AML-193 (cell line): ENCODE measurements at regions not wholly inside any gene's neighbourhood (a gene's known extent, or its start where the extent isn't known, plus 50 kb on each side); places are given as distances from the start of the nearest gene placed in this dataset.
"Not testable (repeated sequence)": the region's sequence is repeated elsewhere in the genome, so short reads cannot be mapped to it uniquely, and the experiment has no call there.

ENCODE experiments used
- DNase-seq, 2 experiments: peaks; one replicate each; lab custom pipeline; 2025; lab: John Stamatoyannopoulos, UW

DNA sequence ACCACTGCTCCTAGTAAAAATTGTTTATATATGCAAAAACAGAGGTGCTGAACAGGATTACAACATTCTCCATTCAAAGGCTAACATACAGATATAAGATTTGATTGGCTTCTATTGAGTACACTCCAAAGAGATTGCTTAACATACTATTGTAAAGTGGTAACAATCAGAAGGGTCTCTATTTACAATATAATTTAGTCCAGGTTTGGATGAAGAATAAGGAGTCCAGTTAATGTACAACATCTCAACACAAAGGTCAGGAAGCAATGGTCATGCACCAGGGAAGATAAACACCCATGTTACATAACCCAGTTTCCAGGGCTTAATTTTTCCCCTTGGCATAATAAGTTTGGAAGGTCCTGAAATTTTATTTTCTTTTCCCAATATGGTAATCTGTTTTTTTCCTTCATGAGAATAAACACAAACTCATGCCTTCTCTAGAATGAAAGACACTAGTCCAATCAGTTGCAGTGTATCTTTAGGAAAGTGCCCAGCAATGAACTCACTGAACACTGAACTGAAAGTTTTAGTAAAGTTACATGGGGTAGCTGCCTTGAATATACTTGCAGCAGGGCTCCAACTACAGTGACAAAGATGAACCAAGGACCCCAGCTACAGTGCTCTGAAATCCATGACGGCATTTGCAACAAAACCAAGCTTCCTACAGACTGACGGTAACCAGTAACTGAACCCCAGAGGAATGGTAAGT lies 255.3 kb upstream of the GJE1 start:
- no peak for DNase-seq

DNA sequence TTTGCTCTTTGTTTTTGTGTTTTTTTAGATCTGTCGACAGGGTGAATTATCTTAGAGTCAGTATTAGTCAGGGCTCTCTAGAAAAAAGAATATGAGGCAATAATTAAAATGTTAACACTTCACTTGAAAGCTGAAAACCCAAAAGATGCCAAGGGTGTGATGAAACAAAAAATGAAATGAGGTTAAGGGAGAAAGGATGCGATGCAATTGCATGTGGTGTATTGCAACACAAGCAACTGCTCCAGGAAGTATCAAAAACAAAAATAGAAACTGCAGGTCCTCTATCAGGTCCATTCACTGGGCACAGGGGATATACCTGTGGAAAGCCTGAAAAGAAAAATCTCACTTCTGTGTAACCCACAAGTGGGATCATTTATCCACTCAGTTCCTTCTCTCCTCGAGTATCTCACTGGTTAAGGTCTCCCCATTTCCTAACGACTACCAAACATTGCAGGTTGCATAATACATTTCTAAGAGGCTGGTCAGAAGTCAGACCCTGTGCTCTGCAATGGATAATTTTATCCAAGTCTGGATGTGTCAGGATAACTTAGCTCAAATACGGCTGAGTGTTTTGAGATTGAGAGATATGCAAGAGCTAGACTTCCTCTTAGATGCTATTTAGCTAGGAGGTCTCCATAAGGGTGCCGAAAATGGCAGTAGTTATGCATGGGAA lies 257.7 kb upstream of the GJE1 start:
- peak; percentile 99 for DNase-seq

DNA sequence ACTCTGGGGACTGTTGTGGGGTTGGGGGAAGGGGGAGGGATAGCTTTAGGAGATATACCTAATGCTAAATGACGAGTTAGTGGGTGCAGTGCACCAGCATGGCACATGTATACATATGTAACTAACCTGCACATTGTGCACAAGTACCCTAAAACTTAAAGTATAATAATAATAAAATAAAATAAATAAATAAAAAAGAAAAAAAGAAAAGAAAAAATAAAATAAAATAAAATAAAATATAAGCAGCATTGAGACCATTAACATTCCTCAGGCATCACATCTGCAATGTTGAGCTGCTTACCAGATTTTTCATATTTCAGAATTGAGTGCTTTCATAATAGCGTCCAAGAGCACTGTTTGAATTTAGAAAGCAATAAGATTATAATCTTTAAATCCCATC lies 263.2 kb upstream of the GJE1 start:
- DNase-seq: not testable (repeated sequence)

DNA sequence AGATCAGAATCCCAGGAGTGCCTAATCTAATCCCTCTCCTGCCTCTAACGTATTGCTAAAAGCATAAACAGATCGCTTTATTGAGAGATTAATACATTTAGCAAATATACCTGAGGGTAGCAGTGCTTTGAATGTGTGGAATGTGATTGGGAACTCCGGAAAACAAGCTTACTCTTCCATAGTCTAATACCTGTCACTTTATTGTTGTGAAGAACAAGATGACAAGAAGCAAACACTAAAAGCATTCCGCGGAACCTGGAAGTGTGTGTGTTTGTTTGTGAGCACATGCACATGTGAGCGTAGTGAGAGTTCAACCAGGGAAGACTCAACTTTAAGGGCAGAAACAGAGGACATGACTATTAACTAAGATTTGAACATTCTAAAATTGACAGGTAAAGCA lies 265.0 kb upstream of the GJE1 start:
- no peak for DNase-seq

DNA sequence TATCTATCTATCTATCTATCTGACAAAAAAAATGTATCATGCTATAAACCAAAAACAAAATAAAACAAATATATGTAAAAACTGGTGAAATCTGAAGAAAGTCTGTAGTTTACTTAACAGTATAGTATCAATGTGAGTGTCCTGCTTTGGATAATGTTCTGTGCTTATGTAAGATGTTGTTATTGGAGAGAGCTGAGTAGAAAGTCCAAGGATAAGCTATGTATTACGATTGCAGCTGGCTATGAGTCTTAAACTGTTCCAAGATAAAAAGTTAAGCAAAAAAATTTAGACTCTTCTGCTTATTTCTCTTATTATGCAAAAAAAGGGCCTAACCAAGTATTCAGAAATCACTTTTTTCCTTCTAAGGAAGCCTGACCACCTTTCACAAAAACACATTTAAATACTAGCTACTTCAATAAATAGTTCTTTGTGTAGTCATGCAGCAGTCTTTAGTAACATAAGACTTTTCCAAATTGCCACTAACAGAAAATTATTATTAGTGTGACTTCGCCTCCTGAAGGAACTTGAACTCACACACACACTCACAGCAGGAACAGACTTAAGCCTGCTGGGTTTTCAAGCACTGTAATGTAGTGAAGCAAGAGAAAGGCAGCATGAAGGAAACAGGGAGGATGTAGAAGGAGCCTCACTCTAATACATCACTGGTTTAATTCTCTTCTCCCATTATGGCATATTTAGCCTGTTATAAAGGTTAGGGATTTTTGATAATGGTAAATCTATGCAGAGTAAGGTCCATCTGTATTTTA lies 265.8 kb upstream of the GJE1 start:
- DNase-seq: no peak

DNA sequence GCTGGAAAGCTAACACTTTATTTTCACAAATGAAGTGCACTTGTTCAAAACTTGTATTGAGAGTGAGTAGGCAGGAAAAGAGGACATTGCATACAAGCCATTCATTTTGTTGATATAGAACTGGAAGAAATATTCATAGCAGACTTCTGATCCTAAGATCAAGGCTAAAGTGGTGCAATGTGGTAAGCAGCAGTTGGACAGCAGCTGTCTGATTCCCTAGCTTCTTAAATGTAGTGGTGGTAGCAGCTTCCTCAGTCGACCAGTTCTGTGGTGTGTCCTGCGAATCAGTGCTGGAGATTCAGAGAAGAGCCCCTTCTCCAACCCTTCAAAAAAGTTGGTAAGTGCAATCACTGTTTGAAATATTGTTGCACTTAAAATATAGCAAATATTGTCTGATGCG lies 281.7 kb upstream of the GJE1 start:
- no peak for DNase-seq

DNA sequence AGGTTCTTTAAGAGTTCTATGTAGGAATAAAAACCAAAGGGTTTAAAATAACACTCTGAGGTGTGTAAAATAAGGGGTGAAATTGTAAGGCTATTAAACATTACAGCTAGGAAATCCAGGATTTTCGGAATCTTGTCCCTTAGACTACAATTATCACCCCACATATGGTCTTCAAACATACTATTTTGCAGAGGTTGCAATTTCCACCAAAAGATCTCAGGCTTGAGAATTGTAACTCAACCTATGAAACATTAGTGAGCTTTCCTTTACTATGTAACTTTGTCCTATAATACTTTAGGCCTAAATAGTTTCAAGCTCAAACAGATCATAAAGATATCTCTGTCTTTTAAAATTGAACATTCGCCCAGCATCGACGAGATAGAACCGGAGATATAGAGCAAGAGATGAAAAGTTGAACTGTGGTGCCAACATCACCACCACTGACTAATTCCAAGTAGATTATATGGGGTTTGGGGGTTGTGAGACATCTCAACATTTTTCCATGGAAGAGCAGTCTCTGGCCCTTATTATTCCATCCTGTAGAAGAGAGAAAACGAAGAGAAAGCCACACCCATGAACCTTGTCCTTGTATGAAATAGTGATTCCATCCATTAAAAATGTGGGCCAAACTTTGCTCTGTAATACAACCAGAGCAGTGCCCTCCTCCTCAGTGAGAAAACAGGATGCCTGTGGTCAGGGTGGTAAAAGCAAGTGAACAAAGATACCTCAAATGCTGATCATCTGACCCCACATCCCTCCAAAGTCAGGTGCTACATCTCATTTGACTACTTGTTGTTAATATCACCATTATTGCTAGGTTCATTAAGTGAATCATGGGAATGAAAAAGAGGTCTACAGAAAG lies 284.5 kb upstream of the GJE1 start:
- DNase-seq: no peak

DNA sequence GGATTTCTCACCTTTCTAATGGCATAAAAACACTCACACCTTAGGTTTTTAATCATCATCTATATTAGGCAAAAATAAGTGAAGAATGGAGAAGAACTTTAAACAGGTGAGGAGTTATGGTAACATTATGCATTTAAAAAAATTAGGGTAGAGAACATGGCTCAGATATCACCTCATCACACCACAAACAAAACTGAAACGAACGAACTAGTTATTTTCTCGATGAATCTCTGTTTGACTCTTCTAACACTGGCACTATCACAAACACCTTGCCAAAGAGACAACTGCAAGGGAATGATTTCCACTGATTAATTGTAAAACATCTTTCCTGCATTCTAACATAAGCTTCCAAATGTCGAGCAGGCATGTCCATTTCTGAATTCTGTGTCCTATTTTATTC lies 286.1 kb upstream of the GJE1 start:
- DNase-seq: no peak

DNA sequence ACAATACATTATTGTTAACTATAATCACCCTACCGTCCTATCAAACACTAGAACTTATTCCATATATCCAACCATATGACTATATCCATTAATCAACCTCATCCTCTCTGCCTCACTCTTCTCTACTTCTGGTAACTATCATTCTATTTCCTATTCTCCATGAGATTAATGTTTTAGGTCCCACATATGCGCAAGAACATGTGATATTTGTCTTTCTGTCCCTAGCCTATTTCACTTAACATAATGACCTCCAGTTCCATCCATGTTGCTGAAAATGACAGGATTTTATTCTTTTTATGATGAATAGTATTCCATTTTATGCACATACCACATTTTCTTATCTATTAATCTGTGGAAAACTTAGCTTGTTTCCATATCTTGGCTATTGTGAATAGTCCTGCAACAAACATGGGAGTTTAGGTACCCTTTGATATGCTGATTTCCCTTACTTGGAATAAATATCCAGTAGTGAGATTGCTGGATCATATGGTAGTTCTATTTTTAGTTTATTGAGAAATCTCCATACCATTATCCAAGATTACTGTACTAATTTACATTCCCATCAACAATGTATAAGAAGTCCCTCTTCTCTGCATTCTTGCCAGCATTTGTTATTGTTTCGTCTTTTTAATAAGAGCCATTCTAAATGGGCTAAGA lies 289.4 kb upstream of the GJE1 start:
- no peak for DNase-seq

DNA sequence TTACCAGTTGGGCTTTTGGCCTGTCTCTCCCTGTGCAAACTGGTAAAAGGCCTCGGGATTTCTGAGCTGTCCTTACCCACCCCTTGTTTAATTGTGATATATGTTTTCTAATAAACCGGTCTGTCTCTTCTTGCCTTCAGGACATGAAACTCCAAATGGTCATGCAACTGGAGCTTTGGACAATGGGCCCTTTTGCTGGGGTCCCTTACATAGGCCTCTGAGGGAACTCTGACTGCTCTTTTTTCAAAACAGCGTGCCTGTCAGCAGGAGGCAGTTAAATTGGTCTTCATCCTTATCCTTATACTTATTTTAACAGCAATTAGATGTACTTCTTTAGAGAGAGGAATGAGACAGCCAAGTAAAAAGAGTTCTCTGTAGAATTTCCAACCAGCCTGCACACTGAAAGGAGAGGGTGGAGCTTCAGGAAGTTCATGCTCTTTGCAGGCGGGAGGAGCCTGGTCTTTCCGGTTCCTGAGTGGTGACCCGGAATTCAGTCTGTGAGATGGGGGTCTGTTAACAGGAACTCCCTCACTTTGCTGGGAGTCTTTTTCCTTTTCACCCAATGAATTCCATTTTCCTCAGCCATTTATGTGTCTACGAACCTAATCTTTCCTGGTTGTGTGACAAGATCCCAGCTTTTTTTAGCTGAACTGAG lies 299.6 kb upstream of the GJE1 start:
- DNase-seq: no peak

DNA sequence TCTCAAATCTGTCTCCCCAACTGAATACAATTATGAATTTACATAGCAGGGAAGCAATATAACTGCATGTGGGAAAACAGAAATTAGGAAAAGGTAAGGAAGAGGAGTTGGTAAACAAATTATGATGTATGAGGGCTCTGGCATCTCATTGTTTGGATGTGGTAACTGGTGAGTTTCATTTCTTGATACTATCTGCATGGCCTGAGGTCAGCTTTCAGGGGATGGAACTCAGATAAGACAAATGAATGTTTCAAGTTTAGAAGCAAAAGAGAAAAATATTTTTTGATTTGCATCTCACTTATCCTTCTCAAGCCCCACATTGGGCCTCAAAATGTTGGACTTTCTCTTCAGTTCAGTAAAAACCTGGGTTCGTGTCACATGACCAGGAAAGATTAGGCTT lies 302.2 kb upstream of the GJE1 start:
- DNase-seq: no peak

DNA sequence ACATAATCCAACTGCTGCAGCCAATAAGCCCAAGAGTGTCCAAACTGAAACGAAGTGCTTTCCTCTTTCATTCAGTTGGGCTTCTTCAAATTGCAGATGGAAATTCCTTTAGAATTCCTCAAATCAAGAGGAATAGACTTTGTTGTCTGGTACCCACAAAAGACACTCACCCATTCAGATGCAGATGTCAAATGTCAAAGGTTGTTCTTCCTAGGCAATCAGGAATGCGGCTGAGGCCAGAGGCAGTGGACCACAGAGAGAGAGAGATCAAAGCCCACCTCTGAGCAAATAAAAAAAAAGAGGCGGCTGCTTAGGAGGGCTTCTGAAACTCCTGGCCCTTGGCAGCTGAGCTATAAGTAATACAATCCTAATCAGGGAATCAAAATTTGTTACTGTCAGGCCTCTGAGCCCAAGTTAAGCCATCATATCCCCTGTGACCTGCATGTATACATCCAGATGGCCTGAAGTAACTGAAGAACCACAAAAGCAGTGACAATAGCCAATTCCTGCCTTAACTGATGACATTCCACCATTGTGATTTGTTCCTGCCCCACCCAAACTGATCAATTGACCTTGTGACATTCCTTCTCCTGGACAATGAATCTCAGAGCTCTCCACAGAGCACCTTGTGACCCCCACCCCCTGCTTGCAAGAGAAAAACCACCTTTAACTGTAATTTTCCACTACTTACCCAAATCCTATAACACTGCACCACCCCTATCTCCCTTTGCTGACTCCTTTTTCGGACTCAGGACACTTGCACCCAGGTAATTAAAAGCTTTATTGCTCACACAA lies 303.0 kb upstream of the GJE1 start:
- no peak for DNase-seq

DNA sequence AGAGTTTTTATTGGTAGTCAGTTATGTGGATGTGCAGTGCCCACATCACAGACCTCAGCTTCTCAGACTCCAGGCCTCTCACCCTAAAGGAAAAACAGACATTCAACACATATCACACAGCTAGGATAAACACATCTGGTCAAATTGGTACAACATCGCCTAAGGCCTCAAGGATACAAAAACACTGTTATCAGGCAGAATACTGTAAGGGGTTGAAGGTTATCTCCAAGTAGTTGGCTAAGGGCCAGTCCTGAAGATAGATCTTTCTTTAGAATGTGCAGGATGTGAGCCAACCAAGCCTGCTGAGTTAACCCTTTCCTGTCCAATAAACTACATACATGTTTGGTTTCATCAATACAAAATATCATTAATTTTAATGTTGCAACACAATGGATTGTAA lies 308.4 kb upstream of the GJE1 start:
- DNase-seq: no peak

DNA sequence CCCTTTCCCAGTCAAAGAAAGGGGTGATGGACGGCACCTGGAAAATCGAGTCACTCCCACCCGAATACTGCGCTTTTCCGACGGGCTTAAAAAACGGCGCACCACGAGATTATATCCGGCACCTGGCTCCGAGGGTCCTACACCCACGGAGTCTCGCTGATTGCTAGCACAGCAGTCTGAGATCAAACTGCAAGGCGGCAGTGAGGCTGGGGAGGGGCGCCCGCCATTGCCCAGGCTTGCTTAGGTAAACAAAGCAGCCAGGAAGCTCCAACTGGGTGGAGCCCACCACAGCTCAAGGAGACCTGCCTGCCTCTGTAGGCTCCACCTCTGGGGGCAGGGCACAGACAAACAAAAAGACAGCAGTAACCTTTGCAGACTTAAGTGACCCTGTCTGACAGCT lies 317.7 kb upstream of the GJE1 start:
- not testable (repeated sequence) for DNase-seq

DNA sequence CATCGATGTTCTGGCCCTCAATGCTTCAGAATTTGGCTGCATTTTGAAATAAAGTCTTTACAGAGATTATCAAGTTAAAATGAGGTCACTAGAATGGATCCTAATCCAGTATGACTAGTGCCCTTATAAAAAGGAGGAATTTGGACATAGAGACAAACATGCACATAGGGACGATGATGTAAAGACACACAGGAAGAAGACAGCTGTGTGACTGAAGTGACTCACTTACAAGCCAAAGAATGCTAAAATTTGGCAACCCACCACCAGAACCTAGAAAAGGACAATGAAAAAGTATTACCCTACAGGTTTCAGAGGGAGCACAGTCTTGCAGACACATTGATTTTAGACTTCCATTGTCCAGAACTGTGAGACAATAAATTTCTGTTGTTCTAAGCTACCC lies 322.8 kb upstream of the GJE1 start:
- DNase-seq: no peak

DNA sequence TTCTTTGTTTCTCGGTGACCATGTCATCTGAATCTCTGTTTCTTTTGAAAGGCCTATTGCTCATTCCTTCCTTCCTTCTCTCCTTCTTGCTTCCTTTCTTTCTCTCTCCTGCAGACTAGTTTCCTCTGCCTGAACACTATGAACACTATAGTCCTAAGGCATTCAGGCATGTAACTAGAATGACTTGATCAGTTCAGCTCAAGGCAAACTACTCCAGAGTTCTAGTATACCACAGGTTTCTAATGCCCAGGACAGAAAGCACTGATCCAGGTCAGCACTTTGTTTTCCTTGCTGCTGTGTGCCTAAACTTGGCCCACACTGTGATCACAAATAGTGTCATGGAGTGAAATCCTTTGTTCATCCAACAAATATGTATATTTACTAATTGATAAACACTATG lies 324.1 kb upstream of the GJE1 start:
- DNase-seq: no peak

DNA sequence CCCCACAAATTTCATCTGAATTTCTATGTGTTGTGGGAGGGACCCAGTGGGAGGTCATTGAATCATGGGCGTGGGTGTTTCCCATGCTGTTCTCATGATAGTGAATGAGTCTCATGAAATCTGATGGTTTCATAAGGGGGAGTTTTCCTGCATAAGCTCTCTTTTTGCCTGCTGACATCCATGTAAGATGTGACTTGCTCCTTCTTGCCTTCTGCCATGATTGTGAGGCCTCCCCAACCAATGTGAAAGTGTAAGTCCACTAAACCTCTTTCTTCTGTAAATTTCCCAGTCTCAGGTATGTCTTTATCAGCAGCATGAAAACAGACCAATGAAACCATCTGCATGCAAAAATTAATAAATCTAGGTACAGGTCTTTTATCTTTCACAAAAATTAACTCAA lies 331.8 kb upstream of the GJE1 start:
- not testable (repeated sequence) for DNase-seq

DNA sequence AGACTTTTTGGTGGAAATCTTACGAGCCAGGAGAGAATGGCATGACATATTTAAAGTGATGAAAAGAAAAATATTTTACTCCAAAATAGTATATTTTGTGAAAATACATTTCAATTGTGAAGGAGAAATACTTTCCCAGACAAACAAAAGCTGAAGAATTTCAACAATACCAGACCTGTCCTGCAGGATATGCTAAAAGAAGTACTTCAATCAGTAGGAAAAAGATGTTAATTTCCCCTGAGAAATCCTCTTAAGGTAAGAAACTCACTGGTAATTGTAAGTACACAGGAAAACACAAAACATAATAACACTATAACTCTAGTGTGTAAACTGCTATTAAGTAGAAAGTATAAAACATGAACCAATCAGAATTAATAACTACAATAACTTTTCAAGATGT lies 341.8 kb upstream of the GJE1 start:
- no peak for DNase-seq

DNA sequence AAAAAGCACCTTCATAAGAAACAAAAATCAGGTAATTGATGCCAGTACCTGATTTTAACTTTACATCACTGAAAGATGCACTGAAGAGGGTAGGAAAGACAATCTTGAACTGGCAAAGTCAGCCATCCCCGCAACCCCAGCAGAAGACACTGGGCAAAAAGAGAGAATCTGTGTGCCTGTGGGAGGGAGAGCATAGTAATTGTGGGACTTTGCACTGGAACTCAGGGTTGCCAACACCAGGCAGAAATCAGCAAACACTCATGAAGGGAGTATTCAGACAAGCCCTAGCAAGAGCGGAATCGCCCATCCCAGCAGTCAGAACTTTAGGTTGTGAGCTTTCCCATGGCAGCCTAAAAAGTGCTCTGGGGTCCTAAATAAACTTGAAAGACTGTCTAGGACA lies 344.6 kb upstream of the GJE1 start:
- DNase-seq: no peak

DNA sequence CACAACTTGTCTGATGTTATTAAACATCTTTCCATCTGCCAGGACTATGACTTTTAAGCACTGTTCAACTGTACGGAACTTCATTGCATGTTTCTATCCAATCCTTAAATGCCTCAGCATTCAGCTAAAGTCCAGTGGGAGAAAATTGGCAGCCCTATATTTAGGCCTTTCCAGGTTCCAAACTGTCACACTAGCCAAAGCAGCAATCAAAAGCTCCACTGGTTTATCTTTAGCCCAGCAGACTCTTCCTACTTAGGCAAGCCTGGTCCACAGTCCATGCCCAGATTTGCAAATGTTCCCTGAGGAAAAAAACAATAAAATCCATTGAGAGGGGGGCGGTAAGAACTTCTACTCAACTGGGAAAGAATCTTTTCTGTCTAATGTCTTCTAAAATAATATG lies 349.1 kb upstream of the GJE1 start:
- no peak for DNase-seq
